ENCODE measurements at regions not wholly inside any gene's neighbourhood (a gene's known extent, or its start where the extent isn't known, plus 50 kb on each side); places are given as distances from the start of the nearest gene placed in this dataset.
"Not testable (repeated sequence)": the region's sequence is repeated elsewhere in the genome, so short reads cannot be mapped to it uniquely, and the experiment has no call there.

- DNase-seq: no peak
Measured at GRCh38 chr18:65671621-65672415, 79.0 kb upstream of the CDH7 start.

GRCh38 chr18:65670145-65670544, 80.7 kb upstream of the CDH7 start:
- not testable (repeated sequence) for DNase-seq

- DNase-seq: no peak
Measured at GRCh38 chr18:65661391-65661790, 89.4 kb upstream of the CDH7 start.

GRCh38 chr18:65659912-65660311, 90.9 kb upstream of the CDH7 start:
- no peak for DNase-seq

GRCh38 chr18:65659312-65659711, 91.5 kb upstream of the CDH7 start:
- DNase-seq: no peak

- DNase-seq: no peak
Measured at GRCh38 chr18:65651192-65651591, 99.6 kb upstream of the CDH7 start.

- DNase-seq: no peak
Measured at GRCh38 chr18:65632236-65632635, 118.6 kb upstream of the CDH7 start.

- no peak for DNase-seq
Measured at GRCh38 chr18:65631766-65632165, 119.0 kb upstream of the CDH7 start.

GRCh38 chr18:65628390-65628789, 122.4 kb upstream of the CDH7 start:
- DNase-seq: no peak

GRCh38 chr18:65623676-65624075, 127.1 kb upstream of the CDH7 start:
- DNase-seq: no peak

GRCh38 chr18:65622436-65622835, 128.4 kb upstream of the CDH7 start:
- no peak for DNase-seq

GRCh38 chr18:65620076-65620696, 130.6 kb upstream of the CDH7 start:
- no peak for DNase-seq

- DNase-seq: no peak
Measured at GRCh38 chr18:65610939-65611338, 139.9 kb upstream of the CDH7 start.

- no peak for DNase-seq
Measured at GRCh38 chr18:65608471-65608870, 142.3 kb upstream of the CDH7 start.

- no peak for DNase-seq
Measured at GRCh38 chr18:65607161-65607560, 143.7 kb upstream of the CDH7 start.

GRCh38 chr18:65606551-65607130, 144.2 kb upstream of the CDH7 start:
- no peak for DNase-seq

GRCh38 chr18:65605352-65605751, 145.5 kb upstream of the CDH7 start:
- not testable (repeated sequence) for DNase-seq

- DNase-seq: no peak
Measured at GRCh38 chr18:65601775-65602174, 149.0 kb upstream of the CDH7 start.

- no peak for DNase-seq
Measured at GRCh38 chr18:65592435-65592834, 158.4 kb upstream of the CDH7 start.

- no peak for DNase-seq
Measured at GRCh38 chr18:65587491-65587890, 163.3 kb upstream of the CDH7 start.

GRCh38 chr18:65582094-65582493, 168.7 kb upstream of the CDH7 start:
- DNase-seq: not testable (repeated sequence)

- no peak for DNase-seq
Measured at GRCh38 chr18:65568866-65569265, 181.9 kb upstream of the CDH7 start.

GRCh38 chr18:65567372-65567771, 183.4 kb upstream of the CDH7 start:
- no peak for DNase-seq

- no peak for DNase-seq
Measured at GRCh38 chr18:65548316-65548715, 202.5 kb upstream of the CDH7 start.

All from CD4-positive, alpha-beta T cell treated with Interferon gamma for 1 hour (primary cell).